Globus pallidus (tissue), 1 donor: ENCODE measurements at regions not wholly inside any gene's neighbourhood (a gene's known extent, or its start where the extent isn't known, plus 50 kb on each side); places are given as distances from the start of the nearest gene placed in this dataset.
"Not testable (repeated sequence)": the region's sequence is repeated elsewhere in the genome, so short reads cannot be mapped to it uniquely, and the experiment has no call there.

Experiments
- DNase-seq: peaks from one replicate; pipeline ENCODE4 v3.0.0-alpha.2; 2015; ENCODE audit warnings: low spot score

- no peak for DNase-seq
Measured at GRCh38 chr2:236632295-236633218, 62.9 kb downstream of the ACKR3 start.

DNA sequence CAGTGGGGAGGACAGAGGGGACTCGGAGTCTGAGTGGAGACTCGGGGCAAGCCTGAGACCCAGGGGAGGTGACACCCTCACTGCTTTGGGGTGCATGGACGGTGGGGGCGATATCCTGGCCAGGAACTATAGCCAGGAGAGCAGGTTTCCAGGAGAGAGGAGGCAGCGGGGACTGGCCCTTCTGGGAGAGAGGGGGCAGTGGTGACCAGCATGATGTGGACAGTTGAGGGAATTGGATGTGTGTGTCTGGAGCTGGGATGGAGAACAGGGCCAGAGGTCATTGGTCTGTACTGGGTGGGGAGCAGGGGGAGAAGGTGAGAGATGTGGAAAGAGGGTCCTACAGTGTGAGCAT lies 63.6 kb downstream of the ACKR3 start:
- DNase-seq: no peak

DNA sequence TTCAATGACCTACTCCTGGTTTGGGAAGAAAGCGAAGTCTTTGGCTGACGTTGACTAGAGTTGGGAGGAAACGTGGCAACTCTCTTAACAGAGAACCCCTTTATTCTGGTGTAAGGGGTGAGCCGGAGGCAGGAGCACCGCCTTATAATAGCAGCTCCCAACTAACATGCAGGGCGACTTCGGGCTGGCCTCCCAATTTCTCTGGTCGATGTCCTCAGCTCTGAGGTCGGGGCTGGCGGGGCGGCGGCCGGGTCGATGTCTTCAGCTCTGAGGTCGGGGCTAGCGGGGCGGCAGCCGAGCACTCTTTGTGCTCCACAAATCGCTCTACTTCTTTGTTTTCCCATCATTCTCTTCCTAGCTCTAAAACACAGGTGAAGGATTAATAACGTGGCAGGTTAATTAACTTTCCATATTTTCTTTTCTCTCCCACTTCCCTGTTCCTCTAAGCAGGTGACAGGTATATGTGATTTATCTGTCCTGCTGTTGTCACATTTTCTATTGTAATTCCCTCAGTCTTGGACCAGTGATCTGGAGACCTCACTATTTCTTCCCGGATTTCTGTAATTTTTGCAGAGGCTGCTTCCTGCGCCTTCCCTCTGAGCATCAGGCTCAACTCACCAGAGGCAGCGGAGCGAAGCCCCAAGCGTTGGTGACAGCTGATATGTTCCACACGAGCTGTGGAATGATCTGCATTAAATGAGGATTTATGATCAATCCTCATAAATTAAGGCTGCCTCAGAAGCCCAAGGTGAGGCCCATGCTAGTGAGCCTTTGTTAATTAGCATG lies 64.3 kb downstream of the ACKR3 start:
- DNase-seq: no peak

DNA sequence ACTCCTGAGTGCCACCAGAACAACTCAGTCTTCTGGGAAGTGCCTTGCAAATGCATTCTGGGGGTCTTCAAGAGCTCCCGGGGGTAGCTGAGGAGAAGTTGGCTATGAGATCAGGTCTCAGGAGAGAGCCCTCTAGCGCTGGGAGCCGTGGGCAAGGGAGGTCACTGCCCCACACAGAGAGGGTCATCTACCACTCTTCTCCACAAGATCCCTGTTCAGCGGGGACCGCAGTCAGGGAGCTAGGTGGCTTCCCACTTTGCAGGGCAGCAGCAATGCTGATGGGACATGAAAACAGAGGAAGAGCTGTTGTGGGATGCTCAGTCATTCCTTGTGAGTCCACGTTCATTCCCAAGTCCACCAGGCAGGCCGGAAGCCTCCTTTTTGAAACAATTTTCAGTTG lies 66.6 kb downstream of the ACKR3 start:
- DNase-seq: no peak

DNA sequence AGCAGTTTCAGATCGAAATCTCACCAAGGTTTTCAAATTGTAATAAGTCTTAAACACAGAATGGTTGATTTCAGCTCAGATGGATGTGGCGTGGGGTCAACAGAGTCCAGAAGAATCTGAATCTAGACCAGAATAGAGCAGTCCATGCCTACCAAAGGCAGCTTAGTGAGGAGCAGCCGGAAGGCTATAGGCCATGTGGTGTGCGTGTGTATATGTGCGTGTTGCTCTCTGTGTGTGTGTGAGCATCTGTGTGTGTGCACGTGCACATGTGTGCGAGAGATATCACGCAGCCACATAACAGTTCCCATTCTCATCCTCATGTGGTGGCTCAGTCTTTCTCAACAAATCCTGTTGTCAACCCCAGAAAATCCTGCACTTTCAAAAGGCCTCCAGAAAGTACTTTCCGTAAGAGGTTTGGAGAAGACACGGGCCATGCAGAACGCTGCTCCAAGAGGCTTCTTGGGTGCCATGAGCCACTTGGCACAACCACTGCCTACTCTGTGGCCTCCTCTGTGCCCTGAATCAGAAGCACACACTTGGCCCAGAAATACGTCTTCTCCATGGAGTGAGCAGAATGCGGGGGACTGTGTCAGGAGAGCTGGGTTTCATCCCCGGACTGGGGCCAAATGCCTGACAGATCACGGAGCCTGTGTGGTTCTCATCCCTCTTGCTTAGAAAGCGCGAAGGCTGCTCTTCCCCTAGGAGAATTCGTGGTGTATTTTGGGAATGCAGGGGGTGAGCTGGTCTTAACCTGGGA lies 67.3 kb downstream of the ACKR3 start:
- DNase-seq: no peak

DNA sequence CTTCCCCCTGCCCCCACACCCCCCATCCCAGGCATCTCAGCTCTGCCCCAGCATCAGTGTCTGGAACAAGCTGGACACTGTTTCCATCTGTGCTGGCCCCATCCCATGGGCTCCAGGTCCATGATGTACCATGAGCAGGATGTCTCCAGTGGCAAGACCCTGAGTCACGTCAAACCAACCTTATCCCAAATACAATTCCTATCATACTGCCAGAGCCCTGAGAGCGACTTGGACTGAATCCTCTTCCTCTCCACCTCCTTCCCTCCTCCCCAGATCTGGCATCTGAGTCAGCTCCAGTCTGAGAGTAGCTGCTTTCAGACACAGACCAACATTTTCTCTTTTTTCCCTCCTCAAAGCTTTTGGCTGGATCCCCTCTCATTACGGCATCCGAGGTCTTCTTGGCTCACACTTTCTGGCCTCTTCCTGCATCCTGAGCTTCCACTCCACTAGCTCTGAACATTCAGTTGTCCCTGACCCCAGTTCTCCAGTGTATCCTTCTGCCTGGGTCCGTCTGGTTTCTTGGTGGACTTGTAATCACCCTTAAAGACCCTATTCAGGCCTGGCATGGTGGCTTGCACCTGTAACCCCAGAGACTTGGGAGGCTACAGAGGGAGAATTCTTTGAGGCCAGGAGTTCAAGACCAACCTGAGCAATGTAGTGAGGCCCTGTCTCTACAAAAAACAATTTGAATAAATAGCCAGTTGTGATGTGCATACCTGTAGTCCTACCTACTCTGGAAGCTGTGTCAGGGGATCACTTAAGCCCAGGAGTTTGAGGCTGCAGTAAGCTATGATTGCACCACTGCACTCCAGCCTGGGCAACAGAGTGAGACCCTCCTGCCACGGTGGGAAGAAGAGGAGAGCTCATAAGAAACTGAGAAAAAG lies 68.3 kb downstream of the ACKR3 start:
- DNase-seq: no peak

GRCh38 chr2:236638707-236639106 lies 69.1 kb downstream of the ACKR3 start:
- no peak for DNase-seq

GRCh38 chr2:236639461-236640235 lies 70.0 kb downstream of the ACKR3 start:
- DNase-seq: no peak

DNA sequence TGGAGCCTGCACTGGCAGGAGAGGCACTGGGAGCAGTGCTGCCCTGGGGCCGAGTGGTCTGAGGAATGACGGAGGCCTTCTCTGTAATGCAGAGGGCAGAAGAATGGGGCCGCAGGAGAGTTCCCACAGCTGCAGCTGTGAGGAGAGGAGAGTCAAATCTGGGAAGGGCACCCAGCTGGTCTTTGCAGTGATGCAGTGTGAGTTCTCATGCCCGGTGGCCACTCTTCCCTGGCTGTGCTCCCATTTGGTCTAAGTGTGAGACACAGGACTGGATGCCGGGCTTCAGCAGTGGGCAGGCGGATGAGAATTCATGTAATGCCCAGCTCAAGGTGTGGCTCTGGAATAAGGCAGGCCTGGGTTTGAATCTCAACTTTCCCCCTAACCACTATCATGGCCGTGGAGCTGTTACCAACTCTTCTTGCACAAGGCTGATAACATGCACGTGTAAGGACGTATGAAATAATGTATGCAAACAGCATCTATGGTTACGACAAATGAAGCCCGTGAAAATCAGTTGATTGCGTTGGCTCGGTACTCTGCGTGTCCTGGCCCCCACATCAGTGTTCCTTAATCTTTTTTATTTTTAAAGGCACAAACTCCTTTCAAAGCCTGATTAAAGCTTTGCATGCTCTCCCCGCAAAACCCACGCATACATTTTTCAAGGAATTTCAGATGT lies 71.6 kb downstream of the ACKR3 start:
- no peak for DNase-seq

- peak; percentile 37 for DNase-seq
Measured at GRCh38 chr2:236642125-236642524, 72.5 kb downstream of the ACKR3 start.

DNA sequence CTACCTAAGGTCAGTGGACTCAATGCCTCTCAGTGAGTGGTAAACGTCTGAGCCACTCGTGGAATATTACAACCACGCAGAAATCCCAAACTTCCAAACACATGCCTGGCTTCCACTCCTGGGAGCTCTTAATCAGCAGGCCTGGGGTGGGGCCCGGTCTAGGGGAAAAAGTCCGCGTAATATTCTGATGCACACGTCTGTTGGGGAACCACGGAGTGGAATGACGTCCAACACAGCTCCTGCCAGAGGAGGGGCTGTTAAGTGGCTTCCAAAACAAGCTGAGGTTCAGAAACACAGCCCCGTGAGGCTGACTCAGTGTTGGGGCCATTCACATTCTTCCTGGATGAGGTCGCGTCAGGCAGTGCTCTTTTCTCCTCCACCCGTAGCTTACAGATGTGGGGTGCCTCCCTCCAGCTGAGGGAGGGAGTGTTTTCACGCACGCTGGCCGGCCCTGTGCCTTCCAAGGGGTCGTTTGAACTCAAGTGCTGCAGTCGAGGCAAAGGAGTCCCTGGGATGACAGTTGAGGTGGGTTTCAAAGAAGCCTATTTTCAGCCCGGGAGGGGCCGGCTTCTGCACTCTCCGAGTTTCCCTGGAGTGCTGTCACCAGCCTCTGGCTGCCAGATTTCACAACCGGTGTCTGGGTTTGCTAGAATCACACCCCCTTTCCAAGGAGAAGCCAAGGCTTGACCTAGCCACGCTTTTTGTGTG lies 73.1 kb downstream of the ACKR3 start:
- no peak for DNase-seq

GRCh38 chr2:236643480-236643879 lies 73.9 kb downstream of the ACKR3 start:
- no peak for DNase-seq

- DNase-seq: no peak
Measured at GRCh38 chr2:236644067-236644466, 74.4 kb downstream of the ACKR3 start.

GRCh38 chr2:236644502-236644911 lies 74.9 kb downstream of the ACKR3 start:
- DNase-seq: no peak

DNA sequence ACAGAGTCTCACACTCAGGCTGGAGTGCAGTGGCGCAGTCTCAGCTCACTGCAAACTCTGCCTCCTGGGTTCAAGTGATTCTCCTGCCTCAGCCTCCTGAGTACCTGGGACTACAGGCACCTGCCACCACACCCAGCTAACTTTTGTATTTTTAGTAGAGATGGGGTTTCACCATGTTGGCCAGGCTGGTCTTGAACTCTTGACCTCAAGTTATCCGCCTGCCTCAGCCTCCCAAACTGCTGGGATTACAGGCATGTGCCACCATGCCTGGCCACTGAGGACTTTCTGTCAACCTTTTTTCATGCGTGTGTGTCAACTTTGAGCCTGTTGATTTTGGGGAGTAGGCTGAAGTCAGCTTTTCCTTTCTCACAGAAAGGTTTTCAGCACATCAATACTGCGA lies 75.5 kb downstream of the ACKR3 start:
- DNase-seq: not testable (repeated sequence)

GRCh38 chr2:236646441-236646840 lies 76.8 kb downstream of the ACKR3 start:
- no peak for DNase-seq

DNA sequence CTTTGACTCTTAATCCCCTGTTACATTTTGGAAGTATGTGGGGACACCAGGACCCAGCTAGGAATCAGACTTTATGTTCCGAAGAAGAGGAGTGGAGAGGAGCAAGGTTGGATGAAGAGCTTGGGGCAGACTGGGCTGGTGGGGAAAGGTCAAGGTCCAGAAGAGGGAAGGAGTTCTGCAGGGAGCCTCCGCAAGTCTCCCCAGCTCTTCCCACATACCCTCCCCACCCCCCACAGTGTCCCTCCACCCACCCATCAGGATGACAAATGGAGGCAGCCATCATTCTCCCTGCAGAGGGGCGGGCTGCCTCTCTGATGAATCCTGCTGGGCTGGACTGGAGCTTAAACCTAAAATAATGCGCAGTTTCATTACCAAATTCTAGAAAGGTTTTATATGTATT lies 77.2 kb downstream of the ACKR3 start:
- DNase-seq: no peak

DNA sequence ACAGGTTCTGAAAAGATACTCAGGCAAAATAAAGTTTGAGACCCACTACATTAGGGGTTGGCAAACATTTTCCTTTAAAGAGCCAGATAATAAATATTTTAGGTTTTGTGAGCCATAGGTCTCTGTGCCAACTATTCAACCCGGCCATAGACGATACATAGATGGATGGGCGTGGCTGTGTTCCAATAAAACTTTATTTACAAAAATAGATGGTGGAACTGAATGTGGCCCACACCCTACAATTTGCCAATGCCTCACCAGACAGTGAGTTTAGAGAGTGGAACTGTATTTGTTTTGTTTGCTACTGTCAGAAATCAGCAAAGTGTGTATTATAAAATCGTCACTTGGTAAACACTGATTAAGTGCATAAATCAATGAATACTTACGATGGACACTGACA lies 78.0 kb downstream of the ACKR3 start:
- no peak for DNase-seq

- DNase-seq: no peak
Measured at GRCh38 chr2:236653863-236654262, 84.2 kb downstream of the ACKR3 start.

DNA sequence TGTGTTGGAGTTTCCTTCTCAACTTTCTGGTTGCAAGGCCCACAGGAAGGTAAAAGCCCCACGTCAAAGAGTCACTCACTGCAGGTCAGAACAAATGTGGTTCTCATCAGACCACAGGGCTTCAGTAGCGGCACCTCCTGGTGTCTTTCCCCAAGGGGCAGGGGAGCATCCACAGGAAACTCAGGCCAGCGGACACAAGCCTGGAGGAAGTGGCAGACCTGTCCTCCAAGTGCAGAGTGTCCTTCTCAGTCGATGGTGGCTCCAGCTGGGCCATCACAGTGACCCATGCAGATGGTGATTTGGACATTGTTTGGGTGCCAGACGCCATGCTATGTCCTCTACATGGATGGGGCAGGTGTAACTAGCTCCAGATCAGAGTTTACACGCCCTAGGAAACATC lies 84.9 kb downstream of the ACKR3 start:
- no peak for DNase-seq
